Common myeloid progenitor, CD34-positive (primary cell): ENCODE measurements at regions not wholly inside any gene's neighbourhood (a gene's known extent, or its start where the extent isn't known, plus 50 kb on each side); places are given as distances from the start of the nearest gene placed in this dataset.

Experiments used
- CTCF ChIA-PET: fragments of 350-600 bp; sonication (Branson Sonifier 250); formaldehyde crosslinking; loops from one replicate; lab custom pipeline; 2021; ENCODE audit warnings: antibody characterized with exemption; lab: Charles Lee
- POLR2A ChIA-PET: fragments of 350-600 bp; sonication (Branson Sonifier 250); formaldehyde crosslinking; loops from one replicate; lab custom pipeline; 2021; ENCODE audit warnings: antibody characterized with exemption; lab: Charles Lee
- DNase-seq, 3 donors: peaks; one replicate each; pipeline versions ENCODE4 v3.0.0 to v3.0.0-alpha.2; 2013
- H3K27ac ChIP-seq, 2 experiments: 1 replicate in 1 of 2; 2 replicates in 1 of 2; pipeline ENCODE4 v1.7.0; 2013; ENCODE audit warnings: inconsistent platforms in 2 of 2, low read length in 2 of 2, mild to moderate bottlenecking in 2 of 2, low read depth in 1 of 2, moderate library complexity in 1 of 2; ENCODE audit not compliant: severe bottlenecking in 2 of 2, insufficient read depth in 1 of 2, poor library complexity in 1 of 2
- H3K27me3 ChIP-seq, 5 experiments: replicated peaks in 2 of 5; 1 replicate in 3 of 5; 2 replicates in 2 of 5; pipeline versions ENCODE4 v1.6.1 to v1.7.0; 2013; ENCODE audit warnings: low read length in 4 of 5, mild to moderate bottlenecking in 2 of 5, moderate library complexity in 2 of 5, inconsistent platforms in 1 of 5; ENCODE audit not compliant: insufficient read depth in 5 of 5, control insufficient read depth in 4 of 5
- H3K36me3 ChIP-seq, 4 experiments: 1 replicate in 2 of 4; 2 replicates in 2 of 4; pipeline versions ENCODE4 v1.6.1 to v1.7.0; 2013; ENCODE audit warnings: low read length in 3 of 4, control low read depth in 1 of 4, mild to moderate bottlenecking in 1 of 4; ENCODE audit not compliant: control insufficient read depth in 4 of 4, insufficient read depth in 4 of 4
- H3K4me1 ChIP-seq, 4 experiments: 1 replicate in 3 of 4; 2 replicates in 1 of 4; pipeline versions ENCODE4 v1.6.1 to v1.7.1; 2013; ENCODE audit warnings: low read length in 3 of 4, mild to moderate bottlenecking in 3 of 4, control low read depth in 1 of 4, inconsistent platforms in 1 of 4, moderate library complexity in 1 of 4; ENCODE audit not compliant: control insufficient read depth in 4 of 4, insufficient read depth in 4 of 4; ENCODE audit errors: control extremely low read depth in 1 of 4
- H3K4me3 ChIP-seq, 7 experiments: 1 replicate in 4 of 7; 2 replicates in 3 of 7; pipeline versions ENCODE4 v1.5.1 to v1.7.0; 2013; ENCODE audit warnings: mild to moderate bottlenecking in 7 of 7, low read length in 6 of 7, moderate library complexity in 6 of 7, inconsistent platforms in 2 of 7, low read depth in 2 of 7, control low read depth in 1 of 7; ENCODE audit not compliant: insufficient read depth in 4 of 7, control insufficient read depth in 1 of 7; ENCODE audit errors: extremely low read depth in 1 of 7
- H3K9me3 ChIP-seq, 5 experiments: 1 replicate in 4 of 5; 2 replicates in 1 of 5; pipeline versions ENCODE4 v1.6.1 to v1.7.1; 2013; ENCODE audit warnings: low read length in 4 of 5, mild to moderate bottlenecking in 2 of 5, inconsistent platforms in 1 of 5, low read depth in 1 of 5, moderate library complexity in 1 of 5; ENCODE audit not compliant: control insufficient read depth in 4 of 5, insufficient read depth in 2 of 5; ENCODE audit errors: control extremely low read depth in 1 of 5
- WGBS: methylation state at CpG from one replicate; pipeline ENCODE4 v1.1.5; 2013; ENCODE audit not compliant: insufficient coverage; 5-methylcytosine and 5-hydroxymethylcytosine counted together

DNA sequence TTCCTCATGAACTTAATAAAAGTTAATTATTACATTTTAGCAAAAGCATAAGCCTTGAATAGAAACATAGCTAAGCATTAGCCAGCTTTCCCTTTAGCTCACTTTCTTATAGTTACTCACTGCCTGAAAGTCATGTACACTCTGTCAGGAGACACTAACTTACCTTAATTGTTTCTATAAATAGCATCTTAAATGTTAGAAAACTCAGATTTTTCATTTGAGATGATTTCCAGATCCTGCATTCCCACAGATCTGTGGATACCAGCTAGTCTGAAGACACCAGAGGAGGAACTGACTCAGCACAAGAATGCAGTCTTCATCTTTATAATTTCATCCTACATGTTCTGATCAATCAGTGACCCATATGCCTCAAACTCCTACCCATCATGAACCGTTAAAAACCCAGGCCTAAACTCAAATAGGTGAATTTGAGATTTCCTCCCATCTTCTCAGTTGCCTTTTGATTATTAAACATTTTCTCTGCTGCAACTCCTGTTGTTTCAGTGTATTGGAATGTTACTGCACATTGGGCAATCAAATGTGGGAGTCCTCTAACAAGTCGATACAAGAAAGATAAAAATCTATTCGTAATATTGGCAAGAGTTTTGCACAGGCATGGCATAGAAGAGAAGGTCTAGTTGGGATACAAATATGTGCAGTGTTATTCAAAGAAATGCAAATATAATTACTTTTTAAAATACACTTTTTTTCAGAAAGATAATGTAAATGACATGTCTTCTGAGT lies 857.4 kb upstream of the CDH2 start:
- H3K9me3 ChIP-seq, result no peaks in the 10 kb centered on the region
- H3K4me1 ChIP-seq, result no peaks in the 10 kb centered on the region
- CTCF ChIA-PET, result no interaction called here
- H3K4me3 ChIP-seq, result no peak overlapping the region
- no peak overlapping the region for H3K27ac ChIP-seq
- POLR2A ChIA-PET, result no interaction called here
- H3K27me3 ChIP-seq, result no peaks in the 10 kb centered on the region
- no peaks in the 10 kb centered on the region for H3K36me3 ChIP-seq
- DNase-seq, result no peak
- WGBS, result 100% methylated on average over 1 of the region's 3 CpGs

DNA sequence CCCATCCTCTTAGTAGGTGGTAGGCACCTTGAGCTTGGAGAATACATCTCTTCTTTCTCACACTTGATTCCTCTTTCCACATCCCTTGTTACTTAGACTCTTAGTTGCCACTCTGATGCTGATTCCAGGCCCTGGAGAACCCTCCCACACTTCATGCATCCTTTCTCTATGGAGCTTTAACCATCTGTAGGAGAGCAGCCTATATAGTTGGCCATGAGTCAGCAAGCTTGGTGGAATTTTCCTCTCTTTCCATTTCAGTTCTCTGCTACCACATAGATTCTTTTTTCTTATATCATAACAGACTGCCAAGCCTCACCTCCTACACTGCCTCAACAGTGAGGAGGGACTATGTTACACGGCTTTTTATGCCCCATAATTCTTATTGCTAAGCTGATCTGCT lies 851.6 kb upstream of the CDH2 start:
- POLR2A ChIA-PET, result no interaction called here
- Histone ChIP-seq H3K4me1 (no peaks in the 10 kb centered on the region), H3K4me3 (no peak overlapping the region), H3K9me3 (no peaks in the 10 kb centered on the region), H3K27ac (no peak overlapping the region), H3K27me3 (no peaks in the 10 kb centered on the region), H3K36me3 (no peaks in the 10 kb centered on the region)
- CTCF ChIA-PET, result interaction anchor here (1.1 kb wide), 1 partner anchor 17 kb away, joined by 3 read pairs; no protein-coding TSS in a partner anchor
- no CpG with 5 or more reads among the region's 1 CpG for WGBS
- DNase-seq, result no peak

DNA sequence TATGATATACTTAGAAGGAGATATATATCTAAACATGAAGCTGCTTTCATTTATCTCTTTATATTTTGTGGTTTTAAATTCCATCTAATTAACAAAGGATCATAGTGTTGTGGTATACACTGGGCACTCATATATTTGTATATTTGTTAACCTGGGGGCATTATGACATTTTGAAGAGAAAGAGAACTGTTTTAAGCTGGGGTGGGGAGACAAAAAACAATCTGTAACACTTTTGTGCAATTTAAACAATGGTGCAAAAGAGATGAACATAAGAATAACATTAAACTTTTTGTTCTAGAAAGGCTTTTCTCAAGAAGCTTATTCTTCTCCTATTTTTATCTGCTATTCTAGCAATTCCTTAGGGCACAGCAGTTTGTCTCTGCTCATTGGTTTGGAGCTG lies 842.0 kb upstream of the CDH2 start:
- no peak overlapping the region for H3K27ac ChIP-seq
- POLR2A ChIA-PET, result no interaction called here
- DNase-seq, result no peak
- H3K4me1 ChIP-seq, result peaks cover 0 to 7% (median 3%) of the 10 kb centered on the region in 4 experiments
- no peaks in the 10 kb centered on the region for H3K9me3 ChIP-seq
- no peaks in the 10 kb centered on the region for H3K27me3 ChIP-seq
- no peak overlapping the region for H3K4me3 ChIP-seq
- no peaks in the 10 kb centered on the region for H3K36me3 ChIP-seq
- CTCF ChIA-PET, result no interaction called here

DNA sequence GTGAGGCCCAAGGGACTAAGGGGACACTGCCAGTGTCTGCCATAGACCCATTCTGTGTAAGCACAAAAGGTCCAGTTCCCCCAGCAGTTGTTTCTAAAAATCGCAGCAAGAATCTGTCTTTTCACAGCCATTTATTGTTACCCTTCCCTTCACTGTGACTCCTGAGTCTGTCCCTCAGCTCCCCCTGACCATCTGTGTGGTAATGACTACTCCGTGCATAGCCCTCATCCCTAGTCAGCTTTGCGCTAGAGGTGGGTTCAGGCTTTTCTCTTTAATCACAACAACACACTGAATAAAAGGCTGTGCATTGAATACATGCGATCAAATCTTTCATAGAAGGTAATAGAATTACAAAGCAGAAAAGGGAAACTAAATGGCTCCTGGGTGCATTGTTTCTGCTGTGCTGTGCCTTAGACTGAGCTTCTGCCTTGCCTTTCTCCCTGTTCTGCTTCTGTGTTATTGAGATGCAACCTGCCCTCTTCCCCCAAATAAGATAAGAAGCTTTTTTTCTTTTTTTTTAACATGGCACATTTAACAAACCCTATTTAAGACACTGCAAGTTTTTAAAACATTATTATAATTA lies 836.0 kb upstream of the CDH2 start:
- H3K27me3 ChIP-seq, result no peaks in the 10 kb centered on the region
- 100% methylated on average over 3 of the region's 4 CpGs for WGBS
- H3K4me1 ChIP-seq, result no peaks in the 10 kb centered on the region
- POLR2A ChIA-PET, result no interaction called here
- H3K4me3 ChIP-seq, result no peak overlapping the region
- no peak overlapping the region for H3K27ac ChIP-seq
- DNase-seq, result no peak
- CTCF ChIA-PET, result no interaction called here
- H3K36me3 ChIP-seq, result no peaks in the 10 kb centered on the region
- no peaks in the 10 kb centered on the region for H3K9me3 ChIP-seq

DNA sequence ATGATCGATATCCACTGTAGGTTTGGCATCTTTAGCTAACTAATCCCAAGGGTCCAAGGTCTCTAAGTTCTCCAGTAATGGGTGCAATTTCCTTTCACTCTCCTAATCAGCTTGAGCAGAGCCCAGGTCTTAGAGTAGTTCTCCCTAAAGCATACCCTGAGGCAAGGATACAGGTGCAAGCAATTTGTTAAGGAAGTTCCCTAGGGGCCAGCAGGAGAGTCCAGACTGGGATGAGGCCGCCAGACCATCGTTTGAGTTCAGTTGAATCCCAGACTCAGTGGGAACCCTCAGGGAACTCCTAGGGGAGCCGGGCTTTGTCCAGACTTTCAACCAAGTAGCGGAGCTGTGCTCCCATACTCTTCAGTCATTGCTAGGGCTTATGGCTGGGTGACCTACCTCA lies 835.4 kb upstream of the CDH2 start:
- Histone ChIP-seq H3K27ac (no peak overlapping the region), H3K36me3 (no peaks in the 10 kb centered on the region), H3K4me1 (no peaks in the 10 kb centered on the region), H3K4me3 (no peak overlapping the region), H3K27me3 (no peaks in the 10 kb centered on the region), H3K9me3 (no peaks in the 10 kb centered on the region)
- ChIA-PET POLR2A (no interaction called here), CTCF (no interaction called here)
- no peak for DNase-seq
- 95% methylated on average over 5 of the region's 5 CpGs for WGBS

DNA sequence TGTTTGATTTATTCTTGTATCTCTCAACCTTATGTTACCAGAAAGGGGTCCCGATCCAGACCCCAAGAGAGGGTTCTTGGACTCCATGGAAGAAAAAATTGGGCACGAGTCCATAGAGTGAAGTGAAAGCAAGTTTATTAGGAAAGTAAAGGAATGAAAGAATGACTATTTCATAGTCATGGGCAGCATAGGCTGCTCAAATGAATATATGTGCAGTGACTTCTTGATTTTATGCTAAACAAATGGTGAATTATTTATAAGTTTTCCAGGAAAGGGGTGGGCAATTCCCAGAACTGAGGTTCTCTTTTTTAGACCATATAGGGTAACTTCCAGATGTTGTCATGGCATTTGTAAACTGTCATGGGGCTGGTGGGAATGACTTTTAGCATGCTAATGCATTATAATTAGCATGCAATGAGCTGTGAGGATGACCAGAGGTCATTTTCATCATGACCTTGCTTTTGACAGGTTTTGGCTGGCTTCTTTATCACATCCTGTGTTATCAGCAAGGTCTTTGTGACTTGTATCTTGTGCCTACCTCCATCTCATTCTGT lies 832.4 kb upstream of the CDH2 start:
- Histone ChIP-seq H3K9me3 (no peaks in the 10 kb centered on the region), H3K27ac (no peak overlapping the region), H3K36me3 (no peaks in the 10 kb centered on the region), H3K4me3 (no peak overlapping the region), H3K27me3 (no peaks in the 10 kb centered on the region), H3K4me1 (no peaks in the 10 kb centered on the region)
- no peak for DNase-seq
- ChIA-PET POLR2A (no interaction called here), CTCF (no interaction called here)
- WGBS, result 100% methylated on average over 1 of the region's 2 CpGs

DNA sequence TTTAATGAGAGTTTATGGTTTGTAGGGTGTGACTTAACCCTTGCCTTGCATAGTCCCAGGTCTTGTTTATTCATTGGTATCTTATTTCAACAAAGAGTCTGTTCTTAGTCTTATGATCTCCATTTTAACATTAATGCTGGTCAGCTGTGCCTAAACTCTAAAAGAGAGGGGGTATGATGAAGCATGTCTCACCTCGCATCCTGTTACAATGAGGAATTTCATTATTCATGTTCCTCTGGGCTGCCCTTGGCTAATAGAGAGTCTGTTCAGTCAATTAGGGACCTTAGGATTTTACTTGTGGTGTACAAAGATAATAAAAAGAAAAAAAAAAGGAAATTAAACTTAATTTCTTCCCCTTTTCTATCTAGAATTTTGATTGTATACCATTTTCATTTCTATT lies 831.9 kb upstream of the CDH2 start:
- Histone ChIP-seq H3K4me3 (no peak overlapping the region), H3K27me3 (no peaks in the 10 kb centered on the region), H3K4me1 (no peaks in the 10 kb centered on the region), H3K9me3 (no peaks in the 10 kb centered on the region), H3K36me3 (no peaks in the 10 kb centered on the region), H3K27ac (no peak overlapping the region)
- CTCF ChIA-PET, result no interaction called here
- DNase-seq, result no peak
- 100% methylated on average over 1 of the region's 1 CpG for WGBS
- POLR2A ChIA-PET, result no interaction called here
